Neural progenitor cell (in vitro differentiated cells): ENCODE measurements at regions not wholly inside any gene's neighbourhood (a gene's known extent, or its start where the extent isn't known, plus 50 kb on each side); places are given as distances from the start of the nearest gene placed in this dataset.

Source experiments
- EZH2 ChIP-seq: fragments of 200-600 bp; sonication (generic); IDR thresholded peaks from 2 replicates; pipeline ENCODE4 v1.6.1; 2017; ENCODE audit warnings: antibody characterized with exemption, mild to moderate bottlenecking, moderate library complexity
- TF ChIP-seq, protein P1 (sequence below): fragments of 200-600 bp; sonication (generic); IDR thresholded peaks from 2 replicates; pipeline ENCODE4 v1.5.1; 2017; ENCODE audit warnings: antibody characterized with exemption, mild to moderate bottlenecking

DNA sequence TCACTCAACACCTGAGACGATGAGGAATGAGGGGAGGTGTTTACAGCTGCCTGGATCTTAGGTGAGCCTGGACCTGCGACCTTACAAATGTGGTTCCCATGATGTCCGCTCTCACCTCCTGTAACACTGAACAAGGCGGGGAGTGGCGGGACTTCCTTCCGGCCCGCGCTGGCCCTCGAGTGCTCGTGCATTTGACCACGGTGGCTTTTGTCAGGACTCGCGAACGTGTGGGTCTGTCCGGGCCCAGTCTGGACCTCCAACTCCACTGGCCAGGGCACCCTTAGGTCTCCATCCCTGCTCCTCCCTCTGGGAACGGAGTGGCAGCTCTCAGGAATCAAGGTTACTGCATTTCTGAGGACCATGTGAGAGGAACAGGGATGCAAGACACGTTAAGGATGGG lies 263.0 kb upstream of the SALL3 start:
- TF ChIP-seq, protein P1, sequence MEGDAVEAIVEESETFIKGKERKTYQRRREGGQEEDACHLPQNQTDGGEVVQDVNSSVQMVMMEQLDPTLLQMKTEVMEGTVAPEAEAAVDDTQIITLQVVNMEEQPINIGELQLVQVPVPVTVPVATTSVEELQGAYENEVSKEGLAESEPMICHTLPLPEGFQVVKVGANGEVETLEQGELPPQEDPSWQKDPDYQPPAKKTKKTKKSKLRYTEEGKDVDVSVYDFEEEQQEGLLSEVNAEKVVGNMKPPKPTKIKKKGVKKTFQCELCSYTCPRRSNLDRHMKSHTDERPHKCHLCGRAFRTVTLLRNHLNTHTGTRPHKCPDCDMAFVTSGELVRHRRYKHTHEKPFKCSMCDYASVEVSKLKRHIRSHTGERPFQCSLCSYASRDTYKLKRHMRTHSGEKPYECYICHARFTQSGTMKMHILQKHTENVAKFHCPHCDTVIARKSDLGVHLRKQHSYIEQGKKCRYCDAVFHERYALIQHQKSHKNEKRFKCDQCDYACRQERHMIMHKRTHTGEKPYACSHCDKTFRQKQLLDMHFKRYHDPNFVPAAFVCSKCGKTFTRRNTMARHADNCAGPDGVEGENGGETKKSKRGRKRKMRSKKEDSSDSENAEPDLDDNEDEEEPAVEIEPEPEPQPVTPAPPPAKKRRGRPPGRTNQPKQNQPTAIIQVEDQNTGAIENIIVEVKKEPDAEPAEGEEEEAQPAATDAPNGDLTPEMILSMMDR = no peak
- TF ChIP-seq EZH2 = no peak
